RCC 7860 (cell line): ENCODE measurements at regions not wholly inside any gene's neighbourhood (a gene's known extent, or its start where the extent isn't known, plus 50 kb on each side); places are given as distances from the start of the nearest gene placed in this dataset.
"Not testable (repeated sequence)": the region's sequence is repeated elsewhere in the genome, so short reads cannot be mapped to it uniquely, and the experiment has no call there.

ENCODE experiments used
- DNase-seq: peaks from one replicate; pipeline ENCODE4 v3.0.0-alpha.2; 2015; ENCODE audit warnings: low spot score
- FAIRE-seq: peaks from 2 replicates; lab custom pipeline; 2012; peaks lifted over from hg19 to GRCh38; lab: Jason Lieb, UNC

DNA sequence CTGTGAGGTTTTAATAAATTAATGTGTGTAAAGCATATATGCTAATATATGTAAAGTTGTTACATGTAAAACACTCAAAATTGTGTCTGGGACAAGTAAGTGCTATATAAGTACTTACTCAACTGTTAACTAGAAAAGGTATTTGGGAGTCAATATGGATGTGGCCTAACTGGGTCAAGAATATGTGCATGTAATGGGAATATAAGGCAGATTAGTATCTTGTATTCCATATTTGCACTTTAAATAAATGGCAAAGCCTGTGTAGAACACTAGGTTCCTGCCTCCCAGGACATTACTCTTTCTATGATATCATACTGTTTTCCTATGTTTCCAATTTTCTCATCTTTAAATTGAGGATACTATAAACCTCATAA is 270.6 kb downstream of the FBXO8 start:
- DNase-seq (no peak), FAIRE-seq (no peak)

DNA sequence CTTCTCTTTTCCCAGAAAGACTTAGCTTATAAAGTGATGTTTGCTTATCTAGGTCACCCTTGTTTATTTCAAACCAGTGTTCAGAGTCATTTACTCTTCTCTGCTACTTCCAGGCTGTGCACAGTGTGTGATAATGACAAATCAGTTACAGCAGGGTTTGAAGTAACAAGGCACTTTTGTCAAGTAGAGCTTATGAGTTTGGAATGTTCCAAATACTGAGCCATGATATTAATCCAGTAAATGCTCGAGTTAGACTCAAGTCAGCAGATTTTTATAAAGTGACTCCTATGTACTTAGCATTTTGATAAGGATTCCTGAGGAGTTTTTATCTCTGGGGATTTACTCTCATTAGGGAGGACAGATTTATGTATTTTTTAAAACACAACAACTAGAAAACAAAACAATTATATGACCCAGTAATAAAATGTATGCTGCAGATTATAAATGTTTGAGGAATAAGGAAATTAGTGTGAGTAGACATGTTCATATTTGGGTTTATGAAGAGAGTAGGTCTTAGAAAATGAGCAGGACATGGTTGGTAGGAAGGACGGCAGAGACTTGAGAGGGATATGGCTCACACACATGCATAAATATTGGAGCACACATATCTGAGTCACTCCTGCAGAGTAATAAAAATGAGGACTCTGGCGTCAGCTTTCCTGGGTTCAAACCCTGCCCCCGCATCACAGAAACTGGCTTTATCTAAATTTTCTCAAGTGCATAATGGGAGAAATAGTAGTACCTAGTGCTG is 271.2 kb downstream of the FBXO8 start:
- DNase-seq (no peak), FAIRE-seq (no peak)

DNA sequence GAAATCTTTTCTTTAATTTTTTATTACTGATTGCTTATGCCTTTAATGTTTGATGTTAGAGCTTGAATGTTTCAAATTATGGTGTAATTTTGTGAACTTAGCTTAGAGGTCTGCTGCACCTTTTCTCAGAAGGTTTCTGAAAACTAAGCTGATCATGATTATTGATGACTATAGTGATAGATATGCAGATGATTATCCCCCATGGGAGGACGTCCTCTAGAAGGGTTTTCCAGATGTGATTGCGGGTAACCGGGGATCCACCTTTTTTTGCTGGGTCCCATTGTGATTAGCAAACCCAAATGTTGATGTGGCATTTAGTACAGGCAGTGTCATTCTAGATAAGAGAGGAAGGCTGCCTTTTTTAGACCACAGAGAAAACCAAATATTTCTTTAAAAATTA is 272.9 kb downstream of the FBXO8 start:
- FAIRE-seq (no peak), DNase-seq (no peak)

GRCh38 chr4:174009686-174010451 is 273.6 kb downstream of the FBXO8 start:
- DNase-seq, result no peak
- no peak for FAIRE-seq

DNA sequence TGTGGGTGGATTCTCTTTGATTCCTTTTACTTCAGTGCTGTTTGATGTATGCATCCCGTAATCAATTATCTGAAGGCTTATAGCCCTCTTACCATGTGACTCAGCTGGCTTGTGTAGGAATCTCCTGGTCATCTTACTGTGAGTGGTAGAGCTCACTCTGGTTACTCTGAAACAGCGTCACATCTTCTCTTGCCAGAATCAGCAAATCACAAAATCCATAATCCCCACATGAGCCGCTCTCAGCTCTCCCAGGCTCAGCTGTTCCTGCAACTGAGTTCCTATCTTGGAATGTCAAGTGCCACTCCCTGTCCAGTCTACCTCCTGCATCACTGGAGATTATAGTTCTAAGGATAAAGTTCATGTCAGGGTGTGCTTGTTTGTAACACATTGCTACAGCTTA is 278.0 kb downstream of the FBXO8 start:
- FAIRE-seq, result no peak

GRCh38 chr4:173998471-173999144 is 284.9 kb downstream of the FBXO8 start:
- DNase-seq, result no peak
- no peak for FAIRE-seq

More for the DNA sequence above, 278.0 kb downstream of the FBXO8 start:
- DNase-seq, result no peak

GRCh38 chr4:173995779-173996178 is 287.7 kb downstream of the FBXO8 start:
- not testable (repeated sequence) for DNase-seq, FAIRE-seq

DNA sequence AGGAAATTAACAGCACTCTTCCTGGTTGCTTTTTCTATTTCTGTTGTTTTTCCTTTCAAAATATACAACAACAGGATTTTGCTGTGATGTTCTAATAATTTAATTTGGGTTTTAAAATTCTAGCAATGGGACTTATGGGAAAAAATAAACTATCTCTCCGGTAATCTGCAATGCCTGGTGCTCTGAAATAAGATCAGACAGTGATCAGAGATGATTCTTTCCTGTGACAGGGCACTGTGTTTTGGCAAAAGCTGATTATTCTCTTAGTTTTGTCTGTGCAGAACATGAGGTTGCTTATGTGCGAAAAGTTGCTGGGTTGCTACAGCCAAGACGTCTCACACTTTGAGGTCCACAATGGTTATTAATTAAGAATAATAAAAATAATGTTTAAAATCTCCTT is 291.7 kb downstream of the FBXO8 start:
- FAIRE-seq, result no peak
- no peak for DNase-seq

DNA sequence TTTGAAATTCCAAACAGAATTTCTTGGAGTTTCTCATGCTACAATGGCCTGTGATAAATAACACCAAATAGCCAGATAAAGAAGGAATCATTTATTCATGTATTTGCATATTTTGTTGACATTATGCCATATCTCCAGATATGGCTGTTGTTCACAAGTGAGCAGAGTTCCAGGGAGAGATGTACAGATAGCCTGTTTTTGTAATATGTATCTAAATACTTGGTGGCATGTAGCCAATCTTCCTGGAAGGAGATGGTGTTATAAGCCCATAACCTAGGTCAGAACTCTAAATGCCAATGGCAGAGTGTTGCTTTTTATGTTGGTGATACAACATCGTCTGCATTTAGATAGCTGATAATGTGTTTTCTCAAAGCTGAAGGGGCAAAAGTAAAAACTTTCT is 292.2 kb downstream of the FBXO8 start:
- DNase-seq (no peak), FAIRE-seq (no peak)

DNA sequence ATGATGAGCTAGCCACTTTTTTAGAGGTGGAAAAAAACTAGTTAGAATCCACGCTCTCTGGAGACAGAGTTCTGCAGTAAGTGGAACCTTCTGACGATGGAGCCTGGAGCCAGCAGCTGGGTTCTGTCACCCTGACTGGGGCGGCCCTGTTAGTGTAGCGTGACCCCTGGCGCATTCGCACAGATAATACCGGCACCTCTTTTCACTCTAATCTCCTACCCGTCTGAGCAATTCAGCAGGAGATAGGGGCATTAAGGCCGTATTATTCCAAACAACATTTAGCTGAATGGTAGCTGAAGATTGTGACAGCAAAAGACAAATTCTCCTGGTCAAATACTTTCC is 292.6 kb downstream of the FBXO8 start:
- no peak for FAIRE-seq
- DNase-seq, result no peak

- DNase-seq, result no peak
- no peak for FAIRE-seq
Measured at GRCh38 chr4:173990126-173990868, 293.2 kb downstream of the FBXO8 start.

GRCh38 chr4:173963523-173963922 is 319.9 kb downstream of the FBXO8 start:
- not testable (repeated sequence) for FAIRE-seq, DNase-seq

GRCh38 chr4:173960398-173960797 is 323.1 kb downstream of the FBXO8 start:
- FAIRE-seq, result no peak
- DNase-seq, result no peak

GRCh38 chr4:173958445-173958844 is 325.0 kb downstream of the FBXO8 start:
- no peak for FAIRE-seq
- no peak for DNase-seq

DNA sequence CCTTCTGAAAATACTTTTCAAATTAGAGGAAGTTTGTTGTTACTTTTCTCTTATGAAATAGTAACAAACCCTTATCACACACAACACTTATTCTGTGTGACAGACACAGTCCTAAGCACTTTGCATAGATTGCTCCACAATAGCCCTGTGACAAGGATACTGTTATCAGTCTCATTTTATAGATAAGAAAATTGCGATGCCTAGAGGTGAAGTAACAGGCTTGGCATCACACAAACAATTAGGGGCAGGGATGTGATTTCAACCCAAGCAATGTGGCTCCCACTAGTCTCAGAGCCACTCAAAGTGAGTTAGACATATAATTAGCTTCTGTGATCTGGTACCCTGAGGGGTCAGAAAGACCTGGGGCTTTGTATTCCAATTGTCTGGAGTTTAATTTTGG is 339.9 kb downstream of the FBXO8 start:
- DNase-seq, result no peak

DNA sequence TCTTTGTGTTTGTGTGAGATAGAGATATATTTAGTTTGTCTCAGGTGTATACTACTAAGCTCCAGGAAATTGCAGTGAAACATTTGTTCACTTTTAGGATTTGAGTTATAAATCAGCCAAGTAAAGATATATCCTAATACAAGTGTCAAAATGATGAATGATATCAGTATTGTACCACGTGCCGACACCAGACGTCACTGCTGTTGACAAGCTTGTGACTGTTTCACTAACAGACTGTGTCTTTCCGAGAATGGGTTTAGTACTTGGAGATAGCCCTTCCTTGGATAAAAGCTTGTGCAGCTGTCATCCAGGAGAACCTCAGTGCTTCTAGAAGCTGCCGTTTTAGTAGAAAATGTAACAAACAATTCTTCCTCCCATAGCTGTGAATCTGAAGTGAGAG is 343.3 kb downstream of the FBXO8 start:
- DNase-seq (no peak), FAIRE-seq (no peak)

More for the DNA sequence above, 339.9 kb downstream of the FBXO8 start:
- no peak for FAIRE-seq

DNA sequence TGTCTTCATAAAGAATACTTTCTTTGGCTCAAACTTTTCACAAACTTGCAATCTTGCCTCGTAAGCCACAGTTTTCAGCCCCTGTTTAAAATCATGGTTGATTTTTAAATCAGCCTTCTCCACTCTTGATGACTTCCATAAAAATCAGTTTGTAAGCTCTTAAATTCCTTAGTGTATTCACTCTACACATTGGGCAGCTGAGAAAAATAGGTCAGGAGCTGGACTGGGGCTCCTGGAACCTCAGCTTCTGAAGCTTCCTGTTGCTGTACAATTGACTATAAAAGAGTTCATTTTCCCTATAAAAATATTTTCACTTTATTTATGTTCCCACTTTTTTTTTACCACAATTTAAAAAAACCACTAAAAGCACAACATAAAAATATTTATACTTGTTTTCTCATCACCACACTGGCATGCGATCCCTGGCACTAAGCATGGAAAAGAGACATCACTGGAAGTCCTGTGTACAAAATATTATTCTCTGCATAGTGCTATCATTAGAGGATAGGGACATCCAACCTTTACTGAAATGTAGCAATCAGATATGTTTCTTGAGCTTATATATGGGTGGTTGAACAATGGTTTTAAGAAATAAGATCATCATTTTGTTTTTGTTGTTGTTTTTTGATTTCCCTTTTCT is 345.7 kb downstream of the FBXO8 start:
- DNase-seq (no peak), FAIRE-seq (no peak)

DNA sequence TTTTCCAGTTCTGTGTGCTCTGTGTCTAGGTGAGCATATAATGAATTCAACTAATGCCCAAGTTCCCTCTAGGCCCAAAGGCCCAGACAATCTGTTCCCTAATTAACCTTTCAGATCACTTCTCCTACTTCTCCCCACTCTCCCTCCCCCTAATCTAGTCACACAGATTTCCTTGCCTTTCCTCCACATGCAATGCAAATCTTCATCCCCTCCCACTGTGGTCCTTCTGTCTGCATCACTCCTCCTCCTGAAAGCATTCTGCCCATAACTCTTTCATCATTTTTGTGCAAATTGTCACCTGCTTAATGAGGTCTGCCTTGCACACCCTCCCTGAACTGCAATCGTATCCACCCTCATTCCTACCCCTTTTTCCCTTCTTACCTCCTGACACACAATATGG is 346.6 kb downstream of the FBXO8 start:
- FAIRE-seq, result no peak
- DNase-seq, result no peak

DNA sequence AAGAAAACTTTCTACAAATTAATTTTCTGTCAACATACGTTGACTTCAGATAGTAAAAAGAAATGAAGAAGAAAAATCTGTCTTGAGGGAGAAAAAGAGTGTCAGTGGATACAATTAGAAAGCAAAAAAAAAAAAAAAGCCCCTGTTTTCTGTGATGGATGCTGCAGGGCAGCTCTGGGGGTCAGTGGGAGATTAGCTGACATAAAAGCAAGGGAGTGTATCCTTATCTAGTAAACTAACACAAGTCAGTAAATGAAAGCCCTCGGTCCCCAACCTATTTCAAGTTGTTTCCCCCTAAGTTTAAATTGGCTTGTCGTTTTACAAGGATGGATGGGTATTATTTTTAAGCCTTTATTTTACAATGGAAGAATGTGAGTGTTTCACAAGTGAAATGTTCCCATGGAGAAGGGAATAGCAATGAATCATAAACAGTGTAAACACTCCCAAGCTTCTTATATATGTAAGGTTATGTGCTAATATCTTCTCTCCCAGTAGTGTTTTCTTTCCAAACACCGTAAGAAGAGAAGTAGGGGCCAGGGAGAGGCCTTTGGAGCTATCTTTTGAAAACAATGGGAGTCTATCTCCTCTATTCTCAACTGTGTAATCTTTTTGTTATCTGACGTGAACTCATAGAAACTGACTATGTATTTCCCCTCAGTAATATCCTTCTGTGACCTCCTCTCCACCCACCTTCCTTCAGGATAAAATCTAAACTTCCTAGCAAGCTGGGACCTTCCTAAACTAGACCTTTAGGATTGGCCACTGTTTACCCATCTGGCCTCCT is 347.7 kb downstream of the FBXO8 start:
- DNase-seq (no peak), FAIRE-seq (no peak)
